CD14-positive monocyte (primary cell): ENCODE measurements at regions not wholly inside any gene's neighbourhood (a gene's known extent, or its start where the extent isn't known, plus 50 kb on each side); places are given as distances from the start of the nearest gene placed in this dataset.
"Not testable (repeated sequence)": the region's sequence is repeated elsewhere in the genome, so short reads cannot be mapped to it uniquely, and the experiment has no call there.

Experiments used
- DNase-seq, 3 donors: peaks; one replicate each; pipeline ENCODE4 v3.0.0-alpha.2; 2011 to 2022
- H2AFZ ChIP-seq: 2 replicates; pipeline ENCODE4 v1.6.0; 2012; ENCODE audit warnings: mild to moderate bottlenecking, low read depth, low read length, inconsistent platforms; ENCODE audit not compliant: insufficient read depth, poor library complexity, severe bottlenecking
- H3K27ac ChIP-seq, 2 donors: 1 replicate in 1 of 2; 2 replicates in 1 of 2; pipeline ENCODE4 v1.5.1; 2012 to 2013; ENCODE audit warnings: low read length in 2 of 2, control low read depth in 1 of 2, inconsistent platforms in 1 of 2, low read depth in 1 of 2, mild to moderate bottlenecking in 1 of 2
- H3K27me3 ChIP-seq, 2 donors: one replicate each; pipeline versions ENCODE4 v1.6.0 to v1.6.1; 2011 to 2013; ENCODE audit warnings: low read length in 2 of 2; ENCODE audit not compliant: control insufficient read depth in 2 of 2, insufficient read depth in 2 of 2
- H3K36me3 ChIP-seq, 2 donors: replicated peaks in 1 of 2; 1 replicate in 1 of 2; 2 replicates in 1 of 2; pipeline versions ENCODE4 v1.5.1 to v1.6.1; 2012 to 2013; ENCODE audit warnings: low read length in 2 of 2, control low read depth in 1 of 2, inconsistent platforms in 1 of 2, mild to moderate bottlenecking in 1 of 2; ENCODE audit not compliant: insufficient read depth in 2 of 2, control insufficient read depth in 1 of 2
- H3K4me1 ChIP-seq, 2 donors: 1 replicate in 1 of 2; 2 replicates in 1 of 2; pipeline versions ENCODE4 v1.5.1 to v1.6.1; 2012 to 2013; ENCODE audit warnings: low read length in 2 of 2, control low read depth in 1 of 2, inconsistent platforms in 1 of 2, mild to moderate bottlenecking in 1 of 2, moderate library complexity in 1 of 2; ENCODE audit not compliant: insufficient read depth in 2 of 2, control insufficient read depth in 1 of 2
- H3K4me2 ChIP-seq: replicated peaks from 2 replicates; pipeline ENCODE3; 2012; ENCODE audit warnings: low read length, moderate library complexity, mild to moderate bottlenecking; ENCODE audit not compliant: poor library complexity, severe bottlenecking; ENCODE audit errors: extremely low read depth
- H3K4me3 ChIP-seq, 3 experiments: fragments of 200-600 bp in 1 of 3; sonication (generic) in 1 of 3; replicated peaks in 1 of 3; 1 replicate in 2 of 3; 2 replicates in 1 of 3; pipeline ENCODE4 v1.5.1; 2011 to 2013; ENCODE audit warnings: low read length in 3 of 3, mild to moderate bottlenecking in 3 of 3, control low read depth in 2 of 3, low read depth in 2 of 3, inconsistent platforms in 1 of 3, moderate library complexity in 1 of 3
- H3K79me2 ChIP-seq: 2 replicates; pipeline ENCODE4 v1.6.0; 2012; ENCODE audit warnings: mild to moderate bottlenecking, control low read depth, inconsistent platforms, low read length, moderate library complexity; ENCODE audit not compliant: insufficient read depth
- H3K9ac ChIP-seq: 2 replicates; pipeline ENCODE4 v1.6.0; 2017; ENCODE audit warnings: low read length, mild to moderate bottlenecking; ENCODE audit not compliant: insufficient read depth, poor library complexity, severe bottlenecking
- H3K9me3 ChIP-seq, 2 donors: replicated peaks in 1 of 2; 1 replicate in 1 of 2; 2 replicates in 1 of 2; pipeline versions ENCODE4 v1.5.1 to v1.6.1; 2012 to 2013; ENCODE audit warnings: low read length in 2 of 2, control low read depth in 1 of 2; ENCODE audit not compliant: control insufficient read depth in 1 of 2, insufficient read depth in 1 of 2
- H4K20me1 ChIP-seq: 2 replicates; pipeline ENCODE4 v1.6.0; 2012; ENCODE audit warnings: mild to moderate bottlenecking, low read length, control low read depth, moderate library complexity; ENCODE audit not compliant: insufficient read depth
- H3K27ac Mint-ChIP-seq, 7 donors: one replicate each; pipeline ENCODE4 v1.8.0; 2020; ENCODE audit warnings: mild to moderate bottlenecking in 7 of 7, mixed read lengths in 7 of 7, moderate library complexity in 6 of 7, inconsistent platforms in 2 of 7
- H3K27me3 Mint-ChIP-seq, 3 donors: one replicate each; pipeline ENCODE4 v1.8.0; 2021 to 2022; ENCODE audit warnings: low read depth in 3 of 3, mild to moderate bottlenecking in 3 of 3, mixed read lengths in 3 of 3, moderate library complexity in 3 of 3, inconsistent platforms in 1 of 3
- H3K36me3 Mint-ChIP-seq, 2 donors: one replicate each; pipeline ENCODE4 v1.8.0; 2020; ENCODE audit warnings: mixed read lengths in 2 of 2, inconsistent platforms in 1 of 2, mild to moderate bottlenecking in 1 of 2
- H3K4me1 Mint-ChIP-seq: one replicate; pipeline ENCODE4 v1.8.0; 2020; ENCODE audit warnings: mild to moderate bottlenecking, mixed read lengths
- H3K4me3 Mint-ChIP-seq, 2 donors: one replicate each; pipeline ENCODE4 v1.8.0; 2020; ENCODE audit warnings: mild to moderate bottlenecking in 2 of 2, mixed read lengths in 2 of 2, moderate library complexity in 1 of 2
- H3K9me3 Mint-ChIP-seq, 7 donors: one replicate each; pipeline ENCODE4 v1.8.0; 2020 to 2022; ENCODE audit warnings: mixed read lengths in 7 of 7, mild to moderate bottlenecking in 6 of 7, moderate library complexity in 6 of 7, inconsistent platforms in 2 of 7
- WGBS: methylation state at CpG from one replicate; pipeline ENCODE4 v1.1.5; 2013; ENCODE audit warnings: missing lambda C conversion rate; ENCODE audit not compliant: insufficient coverage; 5-methylcytosine and 5-hydroxymethylcytosine counted together
- intact Hi-C, 2 donors: fragments of 100-400 bp; cut with micrococcal nuclease; formaldehyde crosslinking; loops; one replicate each; pipeline versions ENCODE4 v1.15.0 to v1.15.1; 2023
- TF ChIP-seq, protein P1 (sequence below): fragments of 200-600 bp; IDR thresholded peaks from one replicate; pipeline ENCODE4 v1.8.0; 2022; ENCODE audit warnings: antibody characterized with exemption, mild to moderate bottlenecking

DNA sequence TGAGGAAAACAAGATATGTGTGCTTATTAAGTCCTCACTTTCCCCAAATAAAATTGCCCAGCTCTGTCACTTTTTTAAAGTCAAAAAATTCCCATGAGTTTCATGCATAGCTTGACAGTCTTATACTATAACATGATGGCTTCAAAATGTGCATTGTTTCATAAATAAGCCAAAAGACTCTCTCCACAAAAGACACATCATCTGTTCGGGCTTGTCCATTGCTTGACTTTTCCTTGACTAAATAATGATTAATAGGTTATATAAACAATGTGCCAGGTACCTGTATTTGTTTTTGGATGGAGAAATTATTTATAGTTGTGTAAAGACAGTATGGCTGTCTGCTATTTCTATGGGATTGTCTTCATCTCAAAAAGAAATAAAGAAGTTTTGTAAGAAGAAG, 329.2 kb upstream of the KLF3 start:
- Histone ChIP-seq H3K9ac (no peak overlapping the region), H3K4me3 (peak overlapping the region in 1 of 3 experiments; percentile 64), H3K36me3 (no peaks in the 10 kb centered on the region), H4K20me1 (no peaks in the 10 kb centered on the region), H3K79me2 (no peaks in the 10 kb centered on the region), H3K4me1 (peaks cover 65 to 69% of the 10 kb centered on the region in 2 donors), H3K27ac (peak overlapping the region in 1 of 2 donors; percentile 74), H3K9me3 (peaks cover 18 to 21% of the 10 kb centered on the region in 2 donors), H2AFZ (no peak overlapping the region), H3K27me3 (no peaks in the 10 kb centered on the region), H3K4me2 (peak overlapping the region; percentile 67)
- Mint-ChIP-seq H3K27ac (peak overlapping the region in 5 of 7 donors; percentile 54 to 86 (median 77)), H3K4me3 (peak overlapping the region in 1 of 2 donors; percentile 76), H3K36me3 (peaks cover 6 to 9% of the 10 kb centered on the region in 2 donors), H3K4me1 (peaks cover 65% of the 10 kb centered on the region), H3K9me3 (peaks cover 20 to 27% (median 23%) of the 10 kb centered on the region in 7 donors), H3K27me3 (no peaks in the 10 kb centered on the region)
- intact Hi-C loops = no loop called here
- no peak for DNase-seq
- TF ChIP-seq, protein P1, sequence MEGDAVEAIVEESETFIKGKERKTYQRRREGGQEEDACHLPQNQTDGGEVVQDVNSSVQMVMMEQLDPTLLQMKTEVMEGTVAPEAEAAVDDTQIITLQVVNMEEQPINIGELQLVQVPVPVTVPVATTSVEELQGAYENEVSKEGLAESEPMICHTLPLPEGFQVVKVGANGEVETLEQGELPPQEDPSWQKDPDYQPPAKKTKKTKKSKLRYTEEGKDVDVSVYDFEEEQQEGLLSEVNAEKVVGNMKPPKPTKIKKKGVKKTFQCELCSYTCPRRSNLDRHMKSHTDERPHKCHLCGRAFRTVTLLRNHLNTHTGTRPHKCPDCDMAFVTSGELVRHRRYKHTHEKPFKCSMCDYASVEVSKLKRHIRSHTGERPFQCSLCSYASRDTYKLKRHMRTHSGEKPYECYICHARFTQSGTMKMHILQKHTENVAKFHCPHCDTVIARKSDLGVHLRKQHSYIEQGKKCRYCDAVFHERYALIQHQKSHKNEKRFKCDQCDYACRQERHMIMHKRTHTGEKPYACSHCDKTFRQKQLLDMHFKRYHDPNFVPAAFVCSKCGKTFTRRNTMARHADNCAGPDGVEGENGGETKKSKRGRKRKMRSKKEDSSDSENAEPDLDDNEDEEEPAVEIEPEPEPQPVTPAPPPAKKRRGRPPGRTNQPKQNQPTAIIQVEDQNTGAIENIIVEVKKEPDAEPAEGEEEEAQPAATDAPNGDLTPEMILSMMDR = no peak
- no CpG with 5 or more reads among the region's 1 CpG for WGBS

DNA sequence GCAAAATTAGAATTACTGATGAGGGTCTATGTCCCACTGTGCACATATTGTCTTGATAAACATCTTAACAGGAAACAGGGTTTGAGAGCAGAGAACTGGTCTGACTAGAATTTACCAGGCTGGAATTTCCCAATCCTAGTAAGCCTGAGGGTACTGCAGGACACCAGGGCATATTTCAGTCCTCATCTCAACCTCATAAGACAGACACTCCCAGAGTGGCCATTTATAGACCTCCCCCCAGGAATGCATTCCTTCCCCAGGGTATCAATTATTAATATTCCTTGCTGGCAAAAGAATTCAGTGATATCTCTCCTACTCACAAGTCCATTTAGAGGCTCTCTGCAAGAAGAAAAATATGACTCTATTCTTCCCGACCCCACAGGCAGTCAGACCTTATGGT, 325.1 kb upstream of the KLF3 start:
- H3K4me2 ChIP-seq, H2AFZ ChIP-seq, H3K9ac ChIP-seq, H3K36me3 Mint-ChIP-seq, H3K27me3 ChIP-seq, H3K79me2 ChIP-seq, H3K36me3 ChIP-seq, H4K20me1 ChIP-seq, H3K27me3 Mint-ChIP-seq, intact Hi-C loops, H3K27ac Mint-ChIP-seq, H3K4me3 Mint-ChIP-seq, DNase-seq, H3K4me3 ChIP-seq, H3K27ac ChIP-seq: not testable (repeated sequence)
- Mint-ChIP-seq H3K9me3 (peaks cover 20 to 28% (median 23%) of the 10 kb centered on the region in 7 donors), H3K4me1 (peaks cover 28% of the 10 kb centered on the region)
- H3K9me3 ChIP-seq = peaks cover 18 to 21% of the 10 kb centered on the region in 2 donors
- peaks cover 26 to 29% of the 10 kb centered on the region in 2 donors for H3K4me1 ChIP-seq
- 100% methylated on average over 1 of the region's 1 CpG for WGBS
